ENCODE measurements at regions not wholly inside any gene's neighbourhood (a gene's known extent, or its start where the extent isn't known, plus 50 kb on each side); places are given as distances from the start of the nearest gene placed in this dataset.
"Not testable (repeated sequence)": the region's sequence is repeated elsewhere in the genome, so short reads cannot be mapped to it uniquely, and the experiment has no call there.

- intact Hi-C loops (cut with DNase I; ENCODE audit: low total_unique reads), result loop anchor here (10.0 kb wide), 1 partner anchor 113 kb away; no protein-coding TSS in a partner anchor
Observed at GRCh38 chr1:157371826-157372225, 180.5 kb downstream of the FCRL5 start.

GRCh38 chr1:157371221-157371620 lies 181.1 kb downstream of the FCRL5 start:
- H3K27me3 ChIP-seq, result no peaks in the 10 kb centered on the region
- no peak overlapping the region for H3K27ac ChIP-seq
- H3K4me3 ChIP-seq, result no peak overlapping the region
- no peaks in the 10 kb centered on the region for H3K9me3 ChIP-seq
- H3K4me1 ChIP-seq, result no peaks in the 10 kb centered on the region
- H3K36me3 ChIP-seq (ENCODE audit: low read depth, missing control alignments), result no peaks in the 10 kb centered on the region
- no peak for DNase-seq
- intact Hi-C loops (cut with DNase I; ENCODE audit: low total_unique reads), result loop anchor here (10.0 kb wide), 1 partner anchor 114 kb away; no protein-coding TSS in a partner anchor
- TF ChIP-seq POLR2A (IDR thresholded peaks at IDR 0.05) (no peak), CTCF (IDR thresholded peaks at IDR 0.05) (no peak)

More at GRCh38 chr1:157371826-157372225, 180.5 kb downstream of the FCRL5 start:
- H3K9me3 ChIP-seq, result no peaks in the 10 kb centered on the region
- no peaks in the 10 kb centered on the region for H3K36me3 ChIP-seq (ENCODE audit: low read depth, missing control alignments)
- TF ChIP-seq POLR2A (IDR thresholded peaks at IDR 0.05) (no peak), CTCF (IDR thresholded peaks at IDR 0.05) (no peak)
- no peak overlapping the region for H3K4me3 ChIP-seq
- no peaks in the 10 kb centered on the region for H3K4me1 ChIP-seq
- 93 to 98% methylated on average over 3 of the region's 3 CpGs for WGBS, 2 donors
- H3K27me3 ChIP-seq, result no peaks in the 10 kb centered on the region
- DNase-seq, result no peak
- no peak overlapping the region for H3K27ac ChIP-seq

DNA sequence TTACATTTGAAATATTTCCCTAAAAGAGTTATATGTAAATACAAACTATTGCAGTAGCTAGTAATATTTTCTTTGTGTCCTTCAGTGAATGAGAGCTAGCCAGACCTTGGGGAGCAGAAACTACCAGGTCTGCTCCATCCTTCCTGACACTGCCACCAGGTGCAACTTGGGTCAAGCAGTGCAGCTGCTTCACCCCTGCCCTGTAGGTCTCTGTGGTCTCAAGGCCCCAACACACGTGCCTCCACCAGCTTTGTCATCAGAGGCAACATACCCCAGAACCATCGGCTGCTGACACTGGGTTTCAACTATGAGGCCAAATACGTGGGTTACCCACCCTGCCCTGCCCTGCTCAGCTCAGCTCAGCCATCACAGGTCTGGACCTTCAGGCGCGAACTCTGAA lies 181.6 kb downstream of the FCRL5 start:
- H3K9me3 ChIP-seq, result no peaks in the 10 kb centered on the region
- no peak overlapping the region for H3K4me3 ChIP-seq
- H3K27ac ChIP-seq, result no peak overlapping the region
- DNase-seq, result no peak
- H3K4me1 ChIP-seq, result no peaks in the 10 kb centered on the region
- no peak for TF ChIP-seq POLR2A (IDR thresholded peaks at IDR 0.05)
- no peak for TF ChIP-seq CTCF (IDR thresholded peaks at IDR 0.05)
- no peaks in the 10 kb centered on the region for H3K27me3 ChIP-seq
- WGBS, 2 donors, result 84 to 89% methylated on average over 5 of the region's 5 CpGs
- intact Hi-C loops (cut with DNase I; ENCODE audit: low total_unique reads), result loop anchor here (10.0 kb wide), 1 partner anchor 114 kb away; no protein-coding TSS in a partner anchor
- H3K36me3 ChIP-seq (ENCODE audit: low read depth, missing control alignments), result no peaks in the 10 kb centered on the region

- intact Hi-C loops (cut with DNase I; ENCODE audit: low total_unique reads), result loop anchor here (10.0 kb wide), 1 partner anchor 115 kb away; no protein-coding TSS in a partner anchor
- peak; percentile 51 to 90 (median 81) for TF ChIP-seq CTCF (IDR thresholded peaks at IDR 0.05)
- no peak for TF ChIP-seq POLR2A (IDR thresholded peaks at IDR 0.05)
- Histone ChIP-seq H3K4me1 (no peaks in the 10 kb centered on the region), H3K27ac (no peak overlapping the region), H3K4me3 (no peak overlapping the region), H3K9me3 (no peaks in the 10 kb centered on the region), H3K27me3 (no peaks in the 10 kb centered on the region), H3K36me3 (ENCODE audit: low read depth, missing control alignments) (no peaks in the 10 kb centered on the region)
- DNase-seq, result peak; percentile 71
- WGBS, 2 donors, result 5 to 8% methylated on average over 6 of the region's 6 CpGs
Observed at GRCh38 chr1:157369808-157370521, 182.3 kb downstream of the FCRL5 start.

- H3K36me3 ChIP-seq (ENCODE audit: low read depth, missing control alignments); H3K27me3 ChIP-seq; H3K9me3 ChIP-seq; H3K4me1 ChIP-seq; intact Hi-C loops (cut with DNase I; ENCODE audit: low total_unique reads); DNase-seq; H3K27ac ChIP-seq; H3K4me3 ChIP-seq: not testable (repeated sequence)
- 94 to 100% methylated on average over 1 of the region's 1 CpG for WGBS, 2 donors
Observed at GRCh38 chr1:157368941-157369340, 183.4 kb downstream of the FCRL5 start.

Data from testis (tissue), 2 donors.